ENCODE measurements at regions not wholly inside any gene's neighbourhood (a gene's known extent, or its start where the extent isn't known, plus 50 kb on each side); places are given as distances from the start of the nearest gene placed in this dataset.
"Not testable (repeated sequence)": the region's sequence is repeated elsewhere in the genome, so short reads cannot be mapped to it uniquely, and the experiment has no call there.

DNA sequence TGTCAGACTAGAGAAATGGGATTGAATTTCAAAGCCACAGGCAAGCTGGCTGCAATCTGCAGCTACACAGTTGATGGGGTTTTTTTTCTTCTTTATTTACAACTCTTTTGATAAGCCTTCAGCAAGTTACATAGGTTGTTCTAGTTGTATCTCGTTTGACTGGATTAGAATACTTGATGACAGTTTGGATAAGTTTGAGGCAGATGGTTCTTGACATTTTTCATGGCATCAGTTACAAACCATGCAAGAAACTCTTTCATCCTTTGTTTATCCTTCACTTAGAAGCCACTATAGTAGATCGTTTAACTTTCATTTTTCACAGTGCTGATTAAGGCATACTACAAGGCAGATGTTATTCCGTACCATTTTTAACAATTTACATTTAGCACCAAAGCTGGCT lies 238.9 kb downstream of the TOX3 start:
- no peak for DNase-seq

DNA sequence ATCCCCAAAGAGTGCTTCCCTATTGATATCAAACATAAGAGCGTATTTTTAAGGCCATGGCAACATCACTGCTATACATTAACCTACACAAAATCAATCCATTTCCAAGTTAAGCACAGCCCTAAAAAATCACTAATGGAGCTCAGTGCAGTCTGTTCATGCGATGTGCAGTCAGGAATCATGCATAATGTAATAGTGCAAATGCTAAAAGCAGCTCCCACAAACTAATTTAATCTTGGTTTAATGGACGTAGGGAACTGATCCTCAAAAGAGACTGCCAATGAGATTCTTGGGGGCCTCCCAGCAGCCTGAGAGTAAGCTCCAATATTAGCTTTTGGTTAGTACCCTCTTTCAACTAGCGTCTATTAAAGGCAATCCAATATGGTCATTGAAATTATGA lies 245.9 kb downstream of the TOX3 start:
- DNase-seq, result no peak

DNA sequence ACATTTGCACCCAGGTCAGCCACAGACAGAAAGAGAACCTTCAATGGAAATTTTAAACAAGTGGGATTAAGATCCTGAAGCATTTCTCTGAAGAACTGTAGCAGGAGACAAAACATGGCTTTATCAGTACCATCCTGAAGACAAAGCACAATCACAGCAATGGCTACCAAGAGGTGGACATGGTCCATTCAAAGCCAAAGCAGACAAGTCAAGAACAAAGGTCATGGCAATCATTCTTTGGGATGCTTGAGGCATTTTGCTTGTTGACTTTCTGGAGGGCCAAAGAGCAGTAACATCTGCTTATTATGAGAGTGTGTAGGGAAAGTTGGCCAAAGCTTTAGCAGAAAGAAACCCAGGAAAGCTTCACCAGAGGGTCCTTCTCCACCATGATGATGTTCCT lies 248.2 kb downstream of the TOX3 start:
- no peak for DNase-seq

DNA sequence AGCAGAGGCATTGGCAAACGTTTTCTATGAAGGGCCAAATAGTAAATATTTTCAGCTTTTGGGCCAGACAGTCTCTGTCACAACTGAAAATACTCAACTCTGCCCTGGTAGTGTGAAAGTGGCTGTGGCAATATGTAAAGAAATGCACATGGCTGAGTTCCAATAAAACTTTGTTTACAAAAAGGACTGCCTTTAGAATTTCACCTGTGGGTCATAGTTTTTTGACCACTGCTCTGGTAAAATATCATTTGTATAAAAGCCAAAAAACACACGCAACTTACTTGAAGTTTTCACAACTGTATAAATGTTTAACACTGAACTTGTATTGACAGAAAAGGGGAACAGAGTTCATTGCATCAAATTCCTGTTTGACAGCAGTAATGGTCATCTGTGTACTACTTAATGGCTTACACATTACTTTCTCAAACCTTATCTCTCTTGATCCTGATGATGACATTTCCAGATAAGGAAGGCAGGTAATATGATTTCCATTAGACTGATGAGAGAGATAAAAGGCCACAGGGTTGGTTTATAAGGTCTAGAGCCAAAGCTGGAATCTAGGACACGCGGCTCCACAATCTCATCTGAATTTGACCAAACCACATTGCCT lies 250.1 kb downstream of the TOX3 start:
- DNase-seq, result not testable (repeated sequence)

DNA sequence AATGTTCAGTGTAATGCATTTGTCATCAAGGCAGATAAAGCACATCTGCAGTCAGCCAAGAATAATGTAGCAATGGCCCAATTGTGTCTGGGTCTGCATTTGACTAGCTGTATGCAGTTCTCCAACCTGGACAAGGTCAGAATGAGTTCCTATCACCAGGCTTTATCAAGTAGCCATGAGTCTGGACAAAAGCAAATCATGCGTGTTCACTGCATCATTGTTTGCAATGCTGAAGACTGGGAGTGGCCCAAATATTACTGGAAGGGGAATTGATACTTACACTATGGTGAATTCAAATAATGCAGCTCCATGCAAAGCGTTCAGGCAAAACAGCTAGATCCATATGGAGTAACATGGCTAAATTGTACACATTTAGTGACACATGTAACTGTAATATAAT lies 250.9 kb downstream of the TOX3 start:
- no peak for DNase-seq

DNA sequence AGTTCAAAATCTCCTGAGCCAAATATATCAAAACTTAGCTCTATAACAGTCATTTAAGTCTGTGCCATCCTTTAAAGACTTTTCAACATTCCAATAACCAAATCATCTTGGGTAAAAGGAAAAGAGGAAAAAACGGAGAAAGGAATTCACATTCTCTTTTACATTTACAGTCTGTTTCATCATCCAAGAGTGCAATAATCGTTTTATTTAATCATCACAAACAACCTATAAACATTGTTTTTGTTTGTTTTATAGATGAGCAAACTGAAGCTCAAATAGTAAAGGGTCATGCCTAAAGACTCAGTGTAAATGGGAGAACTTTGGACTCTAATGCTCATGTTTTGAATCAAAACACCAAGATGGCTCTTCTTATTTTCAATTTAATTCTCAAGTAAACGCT lies 252.3 kb downstream of the TOX3 start:
- DNase-seq, result no peak

DNA sequence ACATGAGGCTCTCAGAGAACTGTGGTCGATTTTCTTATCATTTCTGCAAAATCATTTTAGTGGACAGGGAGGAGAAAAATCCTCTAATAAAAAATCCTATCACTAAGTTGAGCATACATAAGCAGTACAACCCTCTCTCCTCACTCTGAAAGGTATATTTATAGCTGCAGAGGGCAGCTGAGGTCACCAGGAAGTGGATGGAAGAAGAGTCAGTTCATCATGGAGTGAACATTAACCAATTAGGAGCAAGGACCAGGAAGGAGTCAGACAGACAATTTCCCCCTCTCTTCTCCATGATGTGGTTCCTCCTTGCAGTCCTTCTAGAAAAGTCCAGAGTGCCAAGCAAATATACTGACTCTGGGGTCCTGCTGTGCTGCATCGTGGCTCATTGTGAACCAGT lies 253.7 kb downstream of the TOX3 start:
- DNase-seq, result no peak

DNA sequence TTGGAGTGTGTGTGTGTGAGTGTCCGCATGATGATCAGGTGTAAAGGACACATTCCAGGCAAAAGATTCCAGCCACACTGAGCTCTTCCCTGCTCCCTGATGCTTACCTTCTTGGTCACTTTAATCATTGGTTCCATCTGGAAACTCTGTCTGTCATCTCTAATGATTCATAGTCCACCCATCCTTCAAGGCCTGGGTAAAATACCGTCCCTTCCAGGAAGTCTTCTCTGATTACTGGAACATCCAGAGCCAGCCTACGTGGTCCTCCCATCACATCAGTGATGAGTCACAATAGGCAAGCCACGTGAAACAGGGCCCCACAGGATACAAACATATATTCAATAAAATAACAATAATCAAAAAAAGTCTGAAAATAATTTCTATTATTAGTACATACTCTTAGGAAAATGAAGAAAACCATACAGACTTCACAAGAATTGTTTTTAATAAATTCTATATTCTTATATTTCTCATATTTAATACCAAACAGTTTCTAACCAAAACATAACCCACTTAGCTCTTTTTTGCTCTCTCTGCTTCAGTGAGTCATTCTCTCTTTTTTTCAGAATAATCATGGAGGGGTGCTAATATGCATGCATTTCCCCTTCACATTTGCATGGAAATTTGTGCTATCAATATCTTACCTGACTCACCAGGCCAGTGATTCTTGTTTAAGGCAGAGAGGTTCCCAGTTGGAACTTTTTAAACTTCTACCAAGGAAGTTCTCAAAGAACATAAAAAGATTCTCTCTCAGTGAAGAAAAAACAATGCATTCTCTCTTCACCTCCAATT lies 263.2 kb downstream of the TOX3 start:
- no peak for DNase-seq

DNA sequence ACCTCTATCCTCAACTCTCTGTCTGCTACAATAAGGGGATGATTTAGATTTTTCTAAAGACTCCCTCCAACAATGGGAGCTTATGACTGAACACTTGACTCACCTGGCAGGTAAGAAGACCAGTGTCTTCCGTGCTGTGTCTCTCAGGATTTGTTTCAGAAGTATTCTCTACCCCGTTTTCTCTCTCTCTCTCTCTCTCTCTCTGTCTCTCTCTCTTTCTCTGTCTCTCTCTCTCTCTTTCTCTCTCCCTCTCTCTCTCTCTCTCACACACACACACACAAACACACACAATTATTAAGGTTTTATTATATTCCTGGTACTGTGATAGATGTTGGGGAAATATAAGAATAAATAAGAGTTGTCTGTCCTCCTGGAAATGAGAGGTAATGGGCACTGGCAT lies 263.9 kb downstream of the TOX3 start:
- DNase-seq, result no peak

DNA sequence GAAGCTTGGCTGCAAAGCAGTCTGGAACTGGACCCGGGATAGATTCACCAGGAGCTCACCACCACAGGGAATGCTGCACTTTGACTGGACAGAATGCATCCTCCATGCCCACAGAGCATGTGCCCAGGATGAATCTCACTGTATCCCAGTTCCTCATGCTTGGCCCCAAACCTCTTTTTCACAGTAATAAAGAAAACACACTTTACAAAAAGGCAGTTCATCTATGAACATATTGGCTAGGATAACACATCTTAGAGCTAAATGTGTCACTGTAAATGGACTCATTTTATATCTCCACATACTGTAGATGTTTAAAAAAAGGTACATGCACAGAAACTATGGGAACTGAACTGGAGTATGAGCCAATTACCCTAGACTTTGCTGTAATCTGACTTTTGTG lies 266.9 kb downstream of the TOX3 start:
- no peak for DNase-seq

DNA sequence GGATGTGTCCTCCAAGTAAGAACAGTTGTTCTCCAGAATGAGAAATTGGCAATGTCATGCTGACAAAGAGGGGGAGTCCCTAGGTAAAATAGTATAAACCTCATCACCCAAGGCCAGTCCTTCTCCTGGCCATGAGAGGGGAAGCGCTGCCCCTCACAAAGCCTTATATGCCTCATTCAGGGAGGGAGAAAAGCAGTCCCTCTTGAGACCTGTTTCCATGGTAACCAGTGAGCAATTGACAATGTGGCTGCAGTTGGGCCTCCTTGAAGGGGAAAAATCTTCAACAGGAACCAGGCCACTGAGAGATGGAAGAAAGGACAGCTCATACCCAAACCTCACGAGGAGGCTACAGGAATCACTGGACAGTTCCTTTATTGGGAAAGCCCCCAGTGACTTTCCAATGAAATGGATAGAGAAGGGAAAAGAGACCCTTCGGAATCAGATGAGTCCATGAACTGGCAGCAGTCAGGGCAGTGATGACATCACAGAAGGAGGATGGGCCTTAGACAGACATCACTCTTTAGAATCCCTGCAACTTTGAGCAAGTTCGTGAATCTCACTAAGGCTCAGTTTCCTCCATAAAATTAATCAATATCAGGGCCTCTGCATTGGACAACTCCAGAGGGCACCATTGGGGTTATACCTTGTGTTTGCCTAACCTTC lies 275.7 kb downstream of the TOX3 start:
- no peak for DNase-seq

DNA sequence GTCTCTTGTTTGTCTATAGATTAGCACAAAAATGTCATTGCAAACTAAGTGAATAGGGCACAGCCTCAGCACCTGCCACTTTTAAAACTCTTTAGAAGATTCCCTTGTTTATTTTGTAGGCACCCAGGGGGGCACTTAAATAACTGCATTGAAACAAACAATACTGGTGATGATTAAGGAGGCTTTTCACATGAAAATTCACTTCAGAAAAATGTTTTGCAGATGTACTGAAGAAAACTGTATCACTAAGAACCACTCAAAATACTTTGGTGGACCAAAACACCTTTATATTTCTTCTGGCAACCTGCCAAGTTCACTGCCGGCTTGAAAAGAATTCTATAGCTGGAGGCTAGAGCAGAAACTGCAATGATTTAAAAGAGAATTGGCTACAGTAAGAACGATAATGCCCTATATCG lies 281.5 kb downstream of the TOX3 start:
- no peak for DNase-seq

DNA sequence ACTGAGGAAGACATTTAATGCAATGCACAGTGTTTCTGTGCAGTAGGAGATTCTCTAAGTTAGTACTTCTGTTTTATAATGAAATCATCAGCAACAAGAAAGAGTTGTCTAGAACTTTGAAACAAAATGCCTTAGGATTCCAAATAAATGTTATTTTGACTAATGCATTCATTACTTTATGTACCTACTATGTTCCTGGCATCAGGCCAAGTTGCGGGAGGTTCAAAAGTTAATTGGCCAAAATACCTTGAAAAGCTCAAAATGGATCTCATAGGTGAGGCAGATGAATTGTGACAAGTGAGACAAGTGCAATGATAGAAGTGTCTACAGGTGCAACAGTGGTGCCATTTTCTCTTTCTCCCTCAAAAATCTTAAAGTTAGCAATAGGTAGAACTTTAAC lies 289.4 kb downstream of the TOX3 start:
- no peak for DNase-seq

DNA sequence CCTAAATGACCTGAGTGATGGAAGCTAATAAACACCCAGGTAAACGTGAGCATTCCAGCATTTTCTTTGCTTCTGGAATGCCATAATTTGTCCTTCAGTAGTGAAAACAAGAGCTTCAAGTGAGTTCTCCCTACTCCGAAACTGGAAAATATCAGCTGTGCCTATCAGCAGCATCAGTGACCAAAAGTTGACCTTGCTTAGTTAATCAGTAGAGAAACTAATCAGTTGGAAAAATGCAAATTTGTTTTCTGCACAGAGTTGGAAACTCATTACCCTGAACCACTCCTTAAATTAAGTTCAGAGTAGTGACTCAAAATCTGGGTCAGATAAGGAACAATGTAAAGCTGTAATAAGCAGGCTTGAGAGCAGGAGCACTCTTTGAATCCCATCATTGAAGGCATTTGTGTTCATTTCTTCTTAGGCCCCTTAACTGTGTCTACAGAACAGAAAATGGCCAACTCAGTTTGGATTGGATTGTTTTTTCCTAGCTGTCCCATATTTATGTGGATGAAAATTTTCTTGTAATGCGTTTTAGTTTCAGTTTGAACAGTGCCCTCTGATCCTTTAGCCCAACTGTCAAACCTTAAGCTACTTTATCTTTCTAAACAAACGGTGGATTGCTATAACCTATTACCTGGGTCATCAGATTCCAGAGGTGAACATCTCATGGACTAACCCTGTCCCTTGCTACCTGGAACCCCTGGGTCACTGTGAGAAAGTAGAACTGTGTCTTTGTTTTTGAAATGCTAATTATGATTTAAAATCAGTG lies 290.4 kb downstream of the TOX3 start:
- no peak for DNase-seq

DNA sequence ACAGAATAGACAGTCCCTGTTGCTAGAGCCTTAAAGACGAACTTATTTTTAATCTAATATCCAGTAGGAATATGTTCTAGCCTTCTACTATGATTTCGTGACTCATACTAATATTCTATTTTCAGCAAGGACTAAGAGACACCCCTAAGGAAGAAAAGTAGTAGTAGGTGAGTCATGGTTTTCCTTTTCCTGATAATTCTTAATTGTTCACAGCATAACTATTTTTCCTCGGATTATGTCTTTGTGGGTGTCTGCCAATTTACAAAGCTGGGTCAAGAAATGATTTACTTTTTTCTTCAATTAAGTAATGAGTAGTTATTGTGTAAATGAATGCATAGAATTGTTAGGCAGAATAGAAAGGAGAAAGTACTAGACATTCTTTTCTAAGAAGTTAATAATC lies 292.2 kb downstream of the TOX3 start:
- no peak for DNase-seq

DNA sequence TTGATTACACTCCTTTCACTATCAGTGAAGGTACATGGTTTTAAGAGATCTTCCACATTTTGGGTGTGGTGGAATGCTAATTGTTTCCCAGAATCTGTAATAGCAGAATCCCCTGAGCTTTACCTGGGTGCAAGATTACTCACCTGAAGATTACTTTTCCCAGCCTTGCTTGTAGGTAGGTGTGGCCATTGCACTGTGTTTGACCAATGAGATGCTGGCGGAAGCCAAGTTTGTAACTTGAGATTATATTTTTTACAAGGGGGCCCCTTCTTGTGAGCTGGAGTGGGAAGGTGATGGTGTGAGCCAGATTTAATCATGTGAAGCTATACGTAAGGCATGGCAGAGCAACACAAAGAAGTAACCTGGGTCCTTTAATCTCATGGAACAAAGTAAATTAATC lies 294.3 kb downstream of the TOX3 start:
- DNase-seq, result no peak

DNA sequence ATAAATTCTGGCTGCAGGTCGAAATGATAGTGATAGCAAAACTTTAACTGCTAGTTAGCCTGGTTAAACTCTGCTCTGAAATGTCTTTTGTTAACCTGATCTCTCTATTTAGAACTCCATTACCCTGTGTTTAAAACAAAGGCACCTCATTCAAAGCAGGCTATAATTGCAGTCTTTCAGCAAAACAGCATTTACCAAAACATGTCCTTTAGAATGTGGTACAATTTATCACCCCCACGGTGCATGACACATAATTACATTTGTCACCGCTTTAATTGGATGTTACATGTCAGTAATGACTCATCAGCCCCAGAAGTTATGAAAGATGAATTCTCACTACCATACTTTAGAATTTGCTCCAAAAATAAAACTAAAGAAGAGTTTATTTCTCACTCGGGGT lies 295.4 kb downstream of the TOX3 start:
- no peak for DNase-seq

DNA sequence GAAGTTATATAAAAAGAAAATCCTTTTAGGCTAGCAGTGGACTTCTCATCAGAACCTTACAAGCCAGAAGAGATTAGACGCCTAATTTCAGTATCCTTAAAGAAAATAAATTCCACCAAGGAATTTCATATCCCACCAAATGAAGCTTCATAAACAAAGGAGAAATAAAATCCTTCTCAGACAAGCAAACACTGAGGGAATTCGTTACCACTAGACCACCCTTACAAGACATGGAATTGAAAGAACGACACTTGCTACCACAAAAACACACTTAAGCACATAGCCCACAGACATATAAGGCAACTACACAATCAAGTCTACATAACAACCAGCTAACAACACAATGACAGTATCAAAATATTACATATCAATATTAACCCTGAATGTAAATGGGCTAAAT lies 299.2 kb downstream of the TOX3 start:
- no peak for DNase-seq

DNA sequence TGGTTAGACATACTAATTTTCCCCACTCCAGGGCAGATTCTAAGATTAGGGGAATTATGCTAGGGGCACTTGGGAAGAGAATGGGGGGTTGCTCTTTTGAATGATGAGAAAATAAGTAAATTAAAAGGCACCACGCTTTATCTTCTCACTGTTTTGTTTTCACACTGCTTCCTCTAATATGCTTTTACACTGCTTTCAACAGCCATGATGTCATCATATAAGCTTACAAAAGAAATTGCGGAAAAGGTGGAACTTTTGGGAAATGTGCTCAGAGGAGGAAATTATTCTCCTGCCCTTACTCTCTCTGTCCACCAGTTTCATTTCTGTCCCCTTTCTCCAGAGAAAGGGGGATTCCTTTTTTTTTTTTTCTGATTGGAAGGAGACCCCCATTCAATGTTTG lies 308.2 kb downstream of the TOX3 start:
- DNase-seq, result no peak

DNA sequence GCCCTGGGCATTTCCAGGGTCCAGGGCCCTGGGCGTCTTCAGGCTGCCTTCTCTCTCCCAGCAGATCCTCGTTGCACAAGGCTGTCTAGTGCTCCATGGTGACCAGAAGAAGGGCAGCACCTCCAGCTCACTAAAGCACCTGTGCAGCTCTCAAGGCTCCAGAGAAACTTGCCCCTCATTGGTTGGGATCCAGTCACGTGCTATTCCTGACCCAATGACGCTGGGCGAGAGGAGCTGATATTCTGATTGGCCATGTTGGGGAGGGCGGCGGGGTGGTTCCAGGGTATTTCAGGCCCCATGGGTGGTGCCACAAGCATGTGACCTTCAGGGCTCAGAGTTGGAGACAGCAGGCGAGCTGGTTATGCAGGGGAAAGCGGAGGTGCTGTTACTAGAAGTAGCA lies 309.1 kb downstream of the TOX3 start:
- DNase-seq, result no peak

DNA sequence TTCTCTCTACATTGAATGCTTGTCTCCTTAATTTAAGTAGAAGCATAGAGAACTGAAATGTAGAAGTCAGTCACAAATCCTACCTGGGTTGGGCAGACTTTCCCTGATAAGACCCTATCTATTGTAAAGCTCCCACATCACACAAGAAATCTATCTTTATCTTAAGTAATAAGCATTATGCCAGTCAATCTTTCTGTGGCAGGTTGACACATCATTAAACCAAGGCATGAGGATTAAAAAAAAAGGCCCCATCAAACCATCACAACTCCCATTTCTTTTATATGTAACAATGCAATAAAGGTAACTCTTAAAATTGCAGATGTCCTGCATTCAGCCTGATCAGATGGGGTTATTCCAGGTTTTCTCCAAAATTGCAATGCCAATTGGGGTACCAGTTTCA lies 311.8 kb downstream of the TOX3 start:
- no peak for DNase-seq

DNA sequence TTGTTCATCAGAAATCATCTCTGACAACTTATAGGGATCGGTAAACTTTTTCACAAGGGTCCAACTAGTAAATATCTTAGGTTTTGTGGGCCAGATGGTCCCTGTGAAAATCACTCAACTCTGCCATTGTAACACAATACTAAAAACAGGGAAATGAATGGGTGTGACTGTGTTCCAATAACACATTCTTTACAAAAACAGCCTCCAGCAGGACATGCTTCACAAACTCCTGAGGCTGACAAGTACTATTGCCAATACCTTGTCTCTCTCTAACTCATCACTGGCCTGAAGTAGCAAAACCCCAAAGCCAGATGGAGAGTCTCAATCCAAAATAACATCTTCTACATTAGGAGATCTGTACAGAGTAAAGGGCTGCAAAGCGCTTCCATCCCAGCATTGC lies 312.3 kb downstream of the TOX3 start:
- no peak for DNase-seq

DNA sequence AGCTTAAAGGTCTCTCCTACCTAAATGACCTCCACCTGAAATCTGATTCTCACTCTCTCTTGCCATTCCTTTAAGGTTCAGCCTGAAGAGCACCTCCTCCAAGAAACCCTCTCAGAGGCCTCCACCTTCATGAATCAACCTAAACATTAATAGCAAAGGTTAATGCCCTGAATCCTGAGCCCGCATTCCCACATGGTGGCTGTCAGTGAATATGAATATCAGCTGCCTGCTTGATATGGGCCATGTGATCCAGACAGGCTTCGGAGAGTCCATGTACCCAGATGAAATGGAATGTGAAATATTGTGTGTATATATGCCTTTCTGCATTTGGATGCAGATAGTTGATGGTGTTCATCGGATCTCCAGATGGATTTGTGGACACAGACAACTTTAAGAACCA lies 317.5 kb downstream of the TOX3 start:
- no peak for DNase-seq

DNA sequence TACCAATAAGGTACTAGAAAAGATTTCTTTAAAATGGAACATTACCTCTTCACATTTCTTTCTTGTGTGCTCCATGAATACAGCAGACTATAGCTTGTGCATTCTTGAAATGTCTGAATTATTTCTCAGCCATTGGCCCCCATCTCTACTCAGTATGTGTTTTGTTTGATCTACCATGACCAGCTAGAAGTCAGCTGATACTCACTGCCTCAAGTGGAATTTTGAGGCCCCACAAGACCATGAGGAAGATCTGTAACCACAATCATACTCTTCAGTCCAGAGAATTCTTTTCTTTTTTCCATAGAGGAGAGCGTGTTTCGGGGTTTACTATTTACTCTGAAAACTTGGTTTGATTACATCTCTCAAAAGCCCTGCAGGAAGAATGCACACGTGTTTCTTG lies 319.1 kb downstream of the TOX3 start:
- DNase-seq, result no peak

Measured in CD4-positive, alpha-beta T cell treated with Interferon gamma for 1 hour (primary cell).